ENCODE measurements at regions not wholly inside any gene's neighbourhood (a gene's known extent, or its start where the extent isn't known, plus 50 kb on each side); places are given as distances from the start of the nearest gene placed in this dataset.
A peak's percentile ranks its signal among the peaks of the same experiment; 100 is the strongest.

DNA sequence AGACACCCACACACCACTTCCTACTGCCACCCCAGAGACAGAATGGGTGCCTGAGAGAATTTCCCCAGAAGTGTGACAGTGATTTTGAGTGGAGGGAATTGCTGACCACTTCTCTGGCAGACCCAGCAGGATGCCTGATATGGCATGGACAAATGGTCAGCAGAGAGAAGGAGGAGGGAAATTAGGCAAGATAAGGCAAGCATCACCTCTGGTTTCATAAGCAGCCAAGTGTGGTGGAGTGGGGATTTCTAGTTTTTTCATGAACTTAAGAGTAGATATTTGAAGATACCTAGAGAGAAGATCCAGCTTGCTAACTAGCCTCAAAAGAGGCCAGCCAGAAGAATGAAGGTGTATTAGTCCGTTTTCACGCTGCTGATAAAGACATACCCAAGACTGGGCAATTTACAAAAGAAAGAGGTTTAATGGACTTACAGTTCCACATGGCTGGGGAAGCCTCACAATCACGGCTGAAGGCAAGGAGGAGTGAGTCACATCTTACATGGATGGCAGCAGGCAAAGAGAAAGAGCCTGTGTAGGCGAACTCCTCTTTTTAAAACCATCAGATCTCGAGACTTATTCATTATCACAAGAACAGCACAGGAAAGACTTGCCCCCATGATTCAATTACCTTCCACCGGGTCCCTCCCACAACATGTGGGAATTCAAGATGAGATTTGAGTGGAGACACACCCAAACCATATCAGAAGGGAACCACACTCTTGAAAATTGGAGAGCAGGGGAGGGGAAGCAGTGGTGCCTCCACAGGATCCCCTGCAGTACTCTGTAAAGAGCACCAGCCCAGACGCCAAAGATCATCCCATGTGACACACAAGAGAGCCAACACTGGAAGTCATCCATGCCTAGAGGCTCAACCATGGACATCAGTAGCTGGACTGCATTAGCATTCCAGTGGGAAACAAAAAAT, 64.2 kb downstream of the RBM43 start:
- intact Hi-C loops (cut with DNase I) = no loop called here
- ATAC-seq (no peak), DNase-seq (ENCODE audit: low spot score) (no peak)

DNA sequence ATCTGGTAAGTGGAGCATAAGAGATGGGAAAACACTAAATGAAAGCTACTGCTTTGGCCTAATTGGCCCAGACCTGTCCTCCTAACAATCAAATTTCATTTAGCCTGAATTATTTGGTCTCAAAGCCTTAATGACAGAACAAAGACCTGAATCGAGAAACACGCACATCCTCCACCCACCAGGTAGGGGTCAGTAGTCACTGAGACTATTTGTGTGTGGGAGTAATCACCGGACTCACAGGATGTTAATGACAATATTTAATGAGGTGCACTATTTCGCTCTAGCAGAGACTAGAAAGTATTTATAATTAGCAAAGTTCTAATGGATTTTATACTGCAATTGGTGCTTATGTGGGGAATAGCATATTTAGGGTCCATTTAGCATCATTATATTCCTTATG, 68.1 kb downstream of the RBM43 start:
- intact Hi-C loops (cut with DNase I) = no loop called here
- no peak for ATAC-seq
- DNase-seq (ENCODE audit: low spot score) = no peak

DNA sequence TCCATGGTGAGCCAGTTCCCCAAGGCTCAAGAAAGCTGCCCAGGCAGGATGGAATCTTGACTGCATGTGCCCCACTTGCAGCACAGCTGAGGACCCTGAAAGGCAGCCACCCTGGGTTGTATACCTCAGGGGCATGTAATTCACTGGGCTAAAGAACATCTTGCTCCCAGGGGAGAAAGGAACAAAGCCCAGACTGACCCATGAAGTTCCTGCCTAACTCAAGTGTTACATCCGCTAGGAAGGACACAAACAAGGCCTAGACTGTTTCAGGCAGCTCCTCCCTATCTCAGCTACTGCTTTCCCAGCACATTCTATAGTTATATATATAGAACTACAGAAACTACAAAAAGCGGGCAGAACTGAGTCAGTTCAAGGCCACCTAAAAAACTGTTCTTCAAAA, 69.0 kb downstream of the RBM43 start:
- DNase-seq (ENCODE audit: low spot score) (no peak), ATAC-seq (no peak)
- intact Hi-C loops (cut with DNase I) = no loop called here

DNA sequence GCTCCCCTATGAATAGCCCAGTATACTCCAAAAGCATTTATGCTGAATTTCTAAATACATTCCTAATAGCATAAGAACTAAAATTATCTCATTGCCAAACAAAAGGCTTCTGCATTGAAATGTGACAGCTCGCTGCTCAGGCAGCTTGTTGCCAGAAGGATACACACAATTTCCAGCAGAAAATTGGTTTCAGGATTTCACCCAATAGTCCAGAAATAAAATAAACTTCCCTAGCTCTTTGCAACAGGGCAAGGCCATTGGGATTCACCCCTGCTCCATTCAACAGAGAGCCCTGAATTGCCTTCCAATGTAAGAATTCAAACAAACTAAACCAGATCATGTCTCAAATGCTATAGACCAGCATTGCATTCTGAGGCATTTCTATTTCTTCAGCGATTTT, 70.7 kb downstream of the RBM43 start:
- intact Hi-C loops (cut with DNase I) = no loop called here
- ATAC-seq (no peak), DNase-seq (ENCODE audit: low spot score) (no peak)

DNA sequence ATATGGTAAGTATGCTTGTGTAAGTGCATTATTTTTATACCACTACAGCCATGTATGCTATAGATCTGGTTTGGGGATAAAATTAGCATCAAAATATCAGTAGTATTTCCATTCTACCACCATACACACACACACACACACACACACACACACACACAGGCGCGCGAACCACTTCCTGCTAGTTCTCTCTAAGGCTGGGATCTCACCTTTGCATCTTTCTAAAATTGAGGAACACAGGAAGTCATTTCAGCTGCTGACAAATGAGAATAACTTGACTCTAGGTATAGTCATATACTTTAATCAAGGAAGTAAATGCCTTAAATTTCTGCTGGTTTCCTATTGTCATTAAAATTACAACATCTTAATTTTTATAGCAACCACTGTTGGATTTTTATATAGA, 72.5 kb downstream of the RBM43 start:
- intact Hi-C loops (cut with DNase I) = no loop called here
- ATAC-seq (no peak), DNase-seq (ENCODE audit: low spot score) (no peak)

DNA sequence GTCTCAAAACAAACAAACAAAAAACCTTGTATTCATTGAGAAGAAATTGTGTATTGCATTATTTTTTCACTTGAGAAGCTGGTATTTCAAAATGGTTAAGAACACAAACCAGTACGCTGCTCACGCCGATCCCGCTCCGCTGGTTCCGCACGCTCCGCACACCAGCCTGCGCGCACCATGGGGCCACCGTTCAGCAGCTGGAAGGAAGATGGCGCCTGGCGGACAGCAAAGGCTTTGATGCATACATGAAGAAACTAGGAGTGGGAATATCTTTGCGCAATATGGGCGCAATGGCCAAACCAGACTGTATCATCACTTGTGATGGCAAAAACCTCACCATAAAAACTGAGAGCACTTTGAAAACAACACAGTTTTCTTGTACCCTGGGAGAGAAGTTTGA, 75.7 kb downstream of the RBM43 start:
- intact Hi-C loops (cut with DNase I) = no loop called here
- ATAC-seq (no peak), DNase-seq (ENCODE audit: low spot score) (no peak)

DNA sequence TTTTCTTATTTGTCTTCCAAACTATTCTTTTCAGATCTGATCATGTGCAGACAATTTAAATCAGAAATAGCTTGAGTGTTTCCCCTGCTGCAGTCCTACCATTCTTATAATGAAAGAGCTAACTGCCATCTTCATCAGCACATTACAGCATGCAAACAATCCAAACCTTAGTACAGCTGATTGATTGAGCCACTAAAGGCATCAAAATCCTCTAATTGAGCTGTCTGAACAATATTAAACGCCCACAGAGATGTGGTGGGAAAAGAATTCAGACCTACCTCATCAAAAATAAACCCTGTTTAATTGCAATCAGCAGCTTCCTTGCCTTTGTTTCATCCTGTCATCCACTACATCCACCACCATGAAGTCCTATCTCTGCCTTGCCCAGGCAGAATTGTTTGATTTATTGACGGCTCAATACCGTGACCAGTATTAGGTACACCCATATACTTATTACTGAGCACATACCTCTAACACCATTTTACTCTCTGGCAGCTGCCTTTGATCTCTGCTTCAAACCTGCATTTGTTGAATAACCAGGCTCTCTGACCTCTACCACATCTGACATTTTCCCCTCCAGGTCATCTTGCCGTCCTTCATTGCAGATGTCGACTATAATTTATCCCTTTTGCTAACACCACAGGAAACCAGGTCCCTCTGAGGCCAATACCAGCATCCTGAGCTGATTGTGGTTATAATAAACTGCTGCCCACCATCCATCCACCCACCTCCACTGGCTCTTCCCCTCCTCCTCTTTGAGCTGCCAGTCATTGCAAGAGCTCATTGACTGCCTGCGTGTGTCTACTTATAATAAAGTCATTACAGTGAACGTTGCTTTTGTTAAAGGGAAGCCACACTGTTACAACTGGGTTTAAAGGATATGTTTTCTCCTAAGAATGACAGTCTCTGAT, 78.5 kb downstream of the RBM43 start:
- no peak for ATAC-seq

DNA sequence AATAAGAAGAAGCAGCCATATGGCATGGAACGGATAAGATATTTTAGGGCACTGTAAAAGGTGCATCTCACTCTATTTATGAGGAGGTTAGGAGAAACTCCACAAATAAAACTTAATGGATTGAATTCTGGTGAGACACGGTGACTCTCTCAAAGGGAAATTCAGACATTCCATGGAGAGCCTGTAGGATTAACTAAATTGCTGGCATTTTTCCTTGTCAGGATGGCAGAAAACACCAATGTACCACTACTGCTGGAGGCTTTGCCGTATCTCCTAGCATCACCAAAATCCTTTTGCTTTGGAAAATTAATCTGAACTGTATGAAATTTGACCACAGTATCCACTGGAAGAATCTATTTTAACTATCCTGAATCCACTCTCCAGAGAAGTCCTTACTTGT, 79.3 kb downstream of the RBM43 start:
- ATAC-seq = no peak
- intact Hi-C loops (cut with DNase I) = no loop called here
- no peak for DNase-seq (ENCODE audit: low spot score)

More for the DNA sequence above, 78.5 kb downstream of the RBM43 start:
- no peak for DNase-seq (ENCODE audit: low spot score)
- intact Hi-C loops (cut with DNase I) = no loop called here

DNA sequence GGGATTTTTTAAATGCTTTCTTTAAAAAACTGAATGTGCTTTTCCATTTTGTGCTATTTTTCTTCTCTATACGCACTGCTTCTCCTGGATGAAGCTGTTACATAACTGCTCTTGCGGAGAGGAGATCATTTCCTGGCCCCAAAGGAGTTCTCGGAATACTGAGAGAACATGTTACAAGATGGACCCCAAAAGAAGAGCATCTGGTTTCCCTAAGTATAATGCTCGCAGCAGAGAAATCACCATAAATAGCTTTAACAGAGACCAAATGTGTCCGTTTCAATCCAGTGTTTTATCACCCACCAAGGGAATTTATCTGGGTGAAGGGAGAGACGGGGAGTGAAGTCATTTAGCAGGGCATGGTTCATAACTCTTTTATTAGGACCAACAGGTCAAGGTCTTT, 80.1 kb downstream of the RBM43 start:
- ATAC-seq = peak; percentile 70
- intact Hi-C loops (cut with DNase I) = no loop called here
- no peak for DNase-seq (ENCODE audit: low spot score)

DNA sequence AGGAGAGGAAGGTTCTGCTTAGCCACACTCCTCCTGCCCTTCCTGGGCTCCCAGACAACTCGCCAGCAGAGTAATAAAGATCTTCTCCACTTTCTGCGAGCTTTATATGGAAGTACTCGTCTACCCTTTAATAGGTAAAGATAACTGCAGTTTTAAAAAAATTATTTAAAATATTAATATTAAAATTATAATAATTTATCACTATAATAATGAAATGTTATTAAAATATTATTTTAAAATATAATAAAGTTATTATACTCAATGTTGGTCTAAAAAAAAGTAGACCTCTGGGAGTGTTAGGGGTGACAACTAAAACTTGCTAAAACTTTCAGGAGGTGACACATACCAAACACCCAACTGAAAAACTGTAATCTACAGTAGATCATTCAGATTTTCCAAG, 81.5 kb downstream of the RBM43 start:
- ATAC-seq = no peak
- no peak for DNase-seq (ENCODE audit: low spot score)
- intact Hi-C loops (cut with DNase I) = no loop called here

DNA sequence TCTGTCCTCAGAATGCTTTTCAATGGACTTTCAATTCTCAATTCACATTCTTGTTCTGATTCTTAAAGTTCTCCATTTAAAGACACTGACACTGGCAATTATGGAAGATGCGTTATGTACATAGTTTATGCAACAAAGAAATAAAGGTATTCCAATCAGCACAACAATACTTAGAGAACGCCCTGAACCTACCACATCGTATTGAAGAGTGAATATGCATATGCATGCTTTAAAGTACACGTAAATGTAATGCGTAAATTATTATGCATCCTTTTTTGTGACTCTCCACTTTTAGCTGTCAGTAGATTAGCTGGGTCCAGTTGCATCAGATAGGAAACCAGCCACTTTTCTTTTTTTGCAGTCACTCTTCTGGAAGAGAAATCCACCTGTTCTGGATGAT, 83.5 kb downstream of the RBM43 start:
- DNase-seq (ENCODE audit: low spot score) (no peak), ATAC-seq (no peak)
- intact Hi-C loops (cut with DNase I) = no loop called here

DNA sequence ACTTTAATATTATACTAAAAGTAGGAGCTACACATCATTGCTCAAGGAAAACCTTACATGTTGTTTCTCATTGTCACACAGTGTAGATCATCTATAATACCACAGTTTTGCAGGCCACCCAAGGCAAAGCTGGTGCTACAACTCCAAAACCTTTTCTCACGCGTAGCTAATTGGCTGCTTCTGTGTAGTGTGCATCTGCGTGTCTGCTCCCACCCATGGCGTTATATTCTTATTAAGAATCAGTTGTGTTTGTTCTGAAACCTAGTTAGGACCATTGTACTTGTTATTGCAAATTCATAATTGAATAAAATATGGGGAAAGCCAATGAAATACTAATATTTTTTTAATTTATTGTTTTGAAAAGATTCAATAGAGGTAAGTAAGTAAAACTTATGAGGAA, 83.9 kb downstream of the RBM43 start:
- intact Hi-C loops (cut with DNase I) = no loop called here
- DNase-seq (ENCODE audit: low spot score) (no peak), ATAC-seq (no peak)

DNA sequence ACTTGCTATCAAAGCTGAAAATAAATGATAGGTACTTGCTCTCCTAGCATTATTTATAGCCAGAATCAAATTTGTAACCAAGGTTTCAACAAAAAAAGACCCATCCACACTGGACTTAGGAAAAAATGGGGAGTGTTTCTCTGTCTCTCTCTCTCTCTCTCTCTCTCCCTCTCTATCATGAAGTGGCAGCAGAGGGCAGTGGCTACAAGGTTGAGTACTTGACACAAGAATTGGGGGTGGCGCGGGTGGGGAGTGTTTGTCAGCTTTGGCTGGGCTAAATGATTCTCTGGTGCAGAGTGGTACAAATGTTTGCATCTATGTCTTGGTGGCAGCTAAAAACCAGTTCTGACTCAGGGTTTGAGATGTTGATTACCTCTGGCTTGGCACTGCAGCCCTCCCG, 85.0 kb downstream of the RBM43 start:
- no peak for ATAC-seq
- intact Hi-C loops (cut with DNase I) = no loop called here

DNA sequence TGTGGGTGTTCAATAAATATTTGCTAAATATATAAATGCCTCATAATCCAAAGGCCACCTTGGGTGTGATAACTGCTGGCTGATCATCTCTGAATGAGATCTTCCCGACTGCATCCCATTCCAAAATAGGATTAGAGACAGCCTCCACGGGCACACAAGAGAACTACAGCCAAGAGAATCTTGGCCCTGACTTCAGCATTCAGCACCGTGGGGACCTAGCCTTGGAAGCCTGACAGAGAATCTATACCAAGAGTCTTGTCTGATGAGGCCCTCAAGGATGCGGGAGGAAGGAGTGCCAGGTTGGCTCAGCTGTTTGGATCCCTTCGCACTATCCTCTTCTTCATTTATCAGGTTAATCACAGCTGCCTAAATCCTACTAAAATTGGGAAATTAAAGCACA, 85.8 kb downstream of the RBM43 start:
- no peak for DNase-seq (ENCODE audit: low spot score)
- ATAC-seq = no peak
- intact Hi-C loops (cut with DNase I) = no loop called here

More for the DNA sequence above, 85.0 kb downstream of the RBM43 start:
- DNase-seq (ENCODE audit: low spot score) = no peak

DNA sequence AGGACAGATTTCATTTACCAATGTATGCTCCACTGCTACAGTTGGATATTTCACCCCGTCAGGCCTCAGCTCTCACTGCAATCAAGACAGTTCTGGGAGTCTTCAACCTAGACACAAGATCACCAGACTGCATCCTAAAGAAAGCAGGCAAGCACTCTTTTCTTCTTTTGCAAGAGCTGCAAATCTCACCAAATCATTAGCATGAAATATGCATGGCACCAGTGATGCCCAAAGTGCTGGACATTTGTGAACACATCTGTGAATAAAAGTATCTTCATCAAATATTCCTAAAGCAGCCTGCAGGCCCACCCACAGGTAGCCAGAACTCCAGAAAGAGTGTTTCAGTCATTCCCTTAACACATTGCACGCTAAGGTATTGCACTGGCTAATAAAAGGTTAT, 87.5 kb downstream of the RBM43 start:
- intact Hi-C loops (cut with DNase I) = no loop called here

DNA sequence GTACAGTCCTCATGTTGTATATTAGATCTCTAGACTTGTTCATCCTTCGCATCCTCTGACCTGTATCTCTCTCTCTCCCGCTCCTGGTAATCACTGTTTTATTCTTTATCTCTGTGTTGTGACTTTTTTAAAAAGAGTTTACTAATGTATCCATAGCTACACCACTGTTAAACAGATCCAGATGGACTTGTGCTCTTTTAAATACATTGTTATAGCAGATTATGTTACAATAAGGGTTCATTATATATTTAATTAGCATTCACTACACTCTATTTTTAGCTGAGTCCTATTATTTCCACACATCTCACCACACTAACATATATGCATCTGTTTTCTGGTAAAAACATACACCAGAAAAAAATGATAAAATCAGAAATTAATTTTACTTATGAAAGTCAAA, 90.5 kb downstream of the RBM43 start:
- no peak for ATAC-seq
- intact Hi-C loops (cut with DNase I) = no loop called here
- no peak for DNase-seq (ENCODE audit: low spot score)

More for the DNA sequence above, 87.5 kb downstream of the RBM43 start:
- DNase-seq (ENCODE audit: low spot score) (no peak), ATAC-seq (no peak)

DNA sequence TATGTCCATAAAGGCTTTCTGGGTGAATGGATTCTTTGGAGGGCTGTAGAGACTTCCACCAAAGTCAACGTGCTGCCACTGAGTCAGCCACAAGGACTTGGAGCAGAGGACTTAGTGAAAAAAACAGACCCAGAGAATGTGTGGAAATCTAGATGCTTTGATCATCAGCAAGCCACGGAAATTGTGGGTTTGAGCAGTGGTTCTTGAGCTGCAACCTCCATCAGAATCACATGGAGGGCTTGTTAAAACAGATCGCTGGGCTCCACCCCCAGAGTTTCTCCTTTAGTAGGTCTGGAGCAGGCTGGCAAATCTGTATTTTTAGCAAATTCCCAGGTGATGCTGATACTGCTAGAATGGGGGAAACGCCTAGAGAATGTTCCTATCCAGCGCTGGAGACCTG, 95.3 kb downstream of the RBM43 start:
- no peak for DNase-seq (ENCODE audit: low spot score)
- no peak for ATAC-seq
- intact Hi-C loops (cut with DNase I) = no loop called here

DNA sequence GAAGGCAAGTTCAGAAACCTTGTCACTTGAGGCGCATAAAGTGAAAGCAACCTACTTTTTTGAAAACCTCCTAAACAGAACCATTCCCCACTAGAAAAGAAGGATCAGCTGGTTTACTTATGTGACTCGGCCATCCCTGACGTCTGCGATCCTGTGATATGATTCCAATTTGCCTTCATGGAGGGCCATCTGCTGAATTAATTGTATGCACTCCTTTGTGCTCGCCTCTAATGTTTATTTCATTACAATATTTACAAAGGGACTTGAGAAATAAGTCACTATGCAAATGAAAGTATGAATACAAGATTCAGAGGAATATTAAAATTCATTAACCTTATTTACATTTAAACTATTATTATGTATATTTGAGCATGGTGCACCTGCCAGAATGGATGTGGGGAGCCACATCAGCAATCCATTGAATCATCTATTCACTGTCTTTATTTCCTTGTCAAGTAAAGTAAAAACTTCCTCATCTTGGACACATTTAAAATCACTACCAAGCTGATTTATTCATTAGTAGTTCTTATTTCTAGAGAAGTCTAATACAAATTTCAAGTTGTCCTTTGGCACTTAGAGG, 96.5 kb downstream of the RBM43 start:
- DNase-seq (ENCODE audit: low spot score) = no peak
- ATAC-seq = no peak
- intact Hi-C loops (cut with DNase I) = no loop called here

DNA sequence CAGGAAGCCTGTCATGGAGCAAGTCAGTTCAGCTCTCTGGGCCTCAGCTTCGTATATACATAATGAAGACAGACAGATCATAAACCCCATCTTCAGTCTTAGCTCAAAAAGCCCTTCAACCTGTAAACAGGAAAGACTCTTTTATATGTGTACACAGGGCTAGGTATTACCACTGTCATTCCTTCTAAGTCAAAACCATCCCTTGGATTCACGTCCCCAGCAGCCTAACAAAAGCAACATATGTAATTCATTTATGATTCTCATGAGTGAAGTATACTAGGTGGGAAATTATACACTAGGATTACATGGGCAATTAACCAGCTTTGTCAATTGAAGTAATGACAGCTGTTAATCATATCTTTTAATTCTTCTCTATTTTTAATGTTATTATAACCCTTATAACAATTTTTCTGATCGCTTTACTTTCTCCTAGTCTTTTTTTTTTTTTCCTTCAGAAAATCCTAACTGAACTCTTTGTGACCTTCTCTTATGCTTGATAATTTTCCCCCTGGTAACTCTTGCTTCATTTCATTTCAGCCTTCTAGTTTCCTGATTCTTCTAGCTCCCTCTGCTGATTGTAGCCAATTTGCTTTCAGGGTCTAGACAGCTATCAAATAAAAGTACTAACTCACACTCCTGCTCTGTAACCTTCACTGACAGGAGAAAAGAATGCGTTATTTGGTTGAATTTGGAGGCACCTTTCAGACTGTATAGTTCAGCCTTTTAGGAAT, 99.7 kb downstream of the RBM43 start:
- DNase-seq (ENCODE audit: low spot score) (no peak), ATAC-seq (peak; percentile 67)
- intact Hi-C loops (cut with DNase I) = no loop called here
